AG04450 (cell line): ENCODE measurements at regions not wholly inside any gene's neighbourhood (a gene's known extent, or its start where the extent isn't known, plus 50 kb on each side); places are given as distances from the start of the nearest gene placed in this dataset.

Source experiments
- CTCF ChIA-PET: fragments of 300-600, 350-600 bp; formaldehyde crosslinking; extraction: SDS; loops from one replicate; lab custom pipeline; 2022; ENCODE audit warnings: antibody characterized with exemption, inconsistent platforms; lab: Charles Lee
- POLR2A ChIA-PET: fragments of 350-600 bp; formaldehyde crosslinking; extraction: SDS; loops from one replicate; lab custom pipeline; 2021; ENCODE audit warnings: antibody characterized with exemption, inconsistent platforms; lab: Yijun Ruan, JAX
- DNase-seq: peaks from one replicate; pipeline ENCODE4 v3.0.0-alpha.2; 2011; ENCODE audit warnings: low read depth, low spot score
- H3K27ac ChIP-seq: one replicate; pipeline ENCODE4 v1.5.1; 2012; ENCODE audit warnings: low read depth, low read length, control low read depth
- H3K27me3 ChIP-seq: one replicate; pipeline ENCODE4 v1.6.0; 2012; ENCODE audit warnings: low read length; ENCODE audit not compliant: control insufficient read depth, insufficient read depth
- H3K4me3 ChIP-seq: 2 replicates; pipeline ENCODE4 v1.5.1; 2011; ENCODE audit warnings: mild to moderate bottlenecking, low read depth, low read length, control low read depth
- H3K9me3 ChIP-seq: 2 replicates; pipeline ENCODE4 v1.5.1; 2012; ENCODE audit warnings: low read length; ENCODE audit not compliant: control insufficient read depth, insufficient read depth
- TF ChIP-seq, protein P1 (sequence below): IDR thresholded peaks from 2 replicates; pipeline ENCODE4 v1.5.1; 2011; ENCODE audit warnings: low read depth, low read length, control low read depth, inconsistent platforms

DNA sequence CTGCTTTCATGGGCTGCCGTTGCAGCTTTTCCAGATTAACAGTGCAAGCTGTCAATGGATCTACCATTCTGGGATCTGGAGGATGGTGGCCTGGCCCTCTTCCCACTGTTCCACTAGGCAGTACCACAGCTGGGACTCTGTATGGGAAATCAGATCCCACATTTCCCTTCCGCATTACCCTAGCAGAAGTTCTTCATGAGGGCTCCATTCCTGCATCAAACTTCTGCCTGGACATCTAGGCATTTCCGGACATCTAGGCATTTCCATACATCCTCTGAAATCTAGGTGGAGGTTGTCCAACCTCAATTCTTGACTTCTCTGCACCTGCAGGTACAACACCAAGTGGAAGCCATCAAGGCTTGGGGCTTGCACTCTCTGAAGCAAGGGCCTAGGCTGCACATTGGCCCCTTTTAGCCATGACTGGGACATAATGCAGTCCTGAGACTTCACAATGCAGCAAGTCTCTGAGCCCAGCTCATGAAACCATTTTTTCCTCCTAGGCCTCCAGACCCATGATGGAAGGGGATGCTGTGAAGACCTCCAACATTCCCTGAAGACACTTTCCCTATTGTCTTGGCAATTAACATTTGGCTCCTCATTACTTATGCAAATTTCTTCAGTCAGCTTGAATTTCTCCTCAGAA lies 863.3 kb downstream of the C12orf50 start:
- DNase-seq, result no peak
- POLR2A ChIA-PET, result no interaction called here
- no peak overlapping the region for H3K4me3 ChIP-seq
- no peak overlapping the region for H3K27ac ChIP-seq
- H3K27me3 ChIP-seq, result no peaks in the 10 kb centered on the region
- TF ChIP-seq, protein P1, sequence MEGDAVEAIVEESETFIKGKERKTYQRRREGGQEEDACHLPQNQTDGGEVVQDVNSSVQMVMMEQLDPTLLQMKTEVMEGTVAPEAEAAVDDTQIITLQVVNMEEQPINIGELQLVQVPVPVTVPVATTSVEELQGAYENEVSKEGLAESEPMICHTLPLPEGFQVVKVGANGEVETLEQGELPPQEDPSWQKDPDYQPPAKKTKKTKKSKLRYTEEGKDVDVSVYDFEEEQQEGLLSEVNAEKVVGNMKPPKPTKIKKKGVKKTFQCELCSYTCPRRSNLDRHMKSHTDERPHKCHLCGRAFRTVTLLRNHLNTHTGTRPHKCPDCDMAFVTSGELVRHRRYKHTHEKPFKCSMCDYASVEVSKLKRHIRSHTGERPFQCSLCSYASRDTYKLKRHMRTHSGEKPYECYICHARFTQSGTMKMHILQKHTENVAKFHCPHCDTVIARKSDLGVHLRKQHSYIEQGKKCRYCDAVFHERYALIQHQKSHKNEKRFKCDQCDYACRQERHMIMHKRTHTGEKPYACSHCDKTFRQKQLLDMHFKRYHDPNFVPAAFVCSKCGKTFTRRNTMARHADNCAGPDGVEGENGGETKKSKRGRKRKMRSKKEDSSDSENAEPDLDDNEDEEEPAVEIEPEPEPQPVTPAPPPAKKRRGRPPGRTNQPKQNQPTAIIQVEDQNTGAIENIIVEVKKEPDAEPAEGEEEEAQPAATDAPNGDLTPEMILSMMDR, result no peak
- CTCF ChIA-PET, result no interaction called here
- peaks cover 8% of the 10 kb centered on the region for H3K9me3 ChIP-seq

DNA sequence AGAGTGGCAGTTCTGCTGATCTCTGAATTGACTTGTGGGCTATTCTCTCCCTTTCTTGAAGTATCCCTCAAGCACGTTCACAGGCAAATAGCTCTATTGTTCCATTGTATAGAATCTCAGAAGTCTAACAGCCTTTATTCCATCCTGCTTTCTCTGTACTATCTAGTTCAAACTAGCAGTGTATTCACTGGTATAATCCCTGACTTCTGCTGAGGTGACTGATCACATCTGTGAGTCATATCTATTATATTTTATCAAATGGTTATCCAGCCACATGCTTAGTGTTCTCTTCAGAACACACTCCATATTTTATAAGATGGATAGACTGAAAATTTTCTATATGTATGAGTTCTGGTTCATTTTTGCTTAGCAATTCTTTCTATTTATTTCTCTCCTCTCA lies 866.1 kb downstream of the C12orf50 start:
- CTCF ChIA-PET, result no interaction called here
- H3K4me3 ChIP-seq, result no peak overlapping the region
- H3K27ac ChIP-seq, result no peak overlapping the region
- POLR2A ChIA-PET, result no interaction called here
- TF ChIP-seq, protein P1, result no peak
- DNase-seq, result no peak
- H3K9me3 ChIP-seq, result peaks cover 8% of the 10 kb centered on the region
- H3K27me3 ChIP-seq, result no peaks in the 10 kb centered on the region

DNA sequence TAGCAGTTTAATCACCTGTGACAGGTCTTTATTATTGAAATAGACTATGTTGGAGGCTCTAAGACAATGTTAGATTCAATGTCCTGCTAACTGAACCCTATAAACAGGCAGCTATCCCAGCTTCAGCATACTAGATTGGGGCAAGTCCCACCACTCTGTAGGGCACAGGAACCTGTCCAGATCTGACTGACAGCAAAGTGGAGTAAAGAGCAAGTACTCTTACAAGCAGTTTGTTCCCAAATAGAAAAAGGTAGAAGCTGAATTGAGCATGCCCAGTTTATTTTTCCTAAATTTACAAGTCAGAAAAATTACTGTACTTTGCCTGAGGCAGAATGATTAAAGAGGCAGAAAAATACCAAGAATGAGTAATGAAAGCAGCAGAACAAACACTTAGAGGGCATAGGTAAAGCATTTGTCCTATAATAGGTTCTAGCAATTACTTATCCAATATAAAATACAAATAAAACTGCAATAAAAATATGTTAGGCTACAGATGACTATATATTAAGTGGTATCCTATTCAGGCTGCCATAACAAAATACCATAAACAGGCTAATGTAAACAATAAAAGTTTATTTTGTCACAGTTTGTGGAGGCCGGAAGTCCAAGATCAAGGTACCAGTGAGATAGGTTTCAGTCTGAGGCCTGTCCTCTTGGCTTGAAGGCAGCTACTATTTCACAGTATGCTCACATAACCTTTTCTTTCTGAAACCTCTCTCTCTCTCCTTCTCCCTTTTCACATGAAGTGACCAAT lies 868.2 kb downstream of the C12orf50 start:
- POLR2A ChIA-PET, result no interaction called here
- no peak overlapping the region for H3K27ac ChIP-seq
- CTCF ChIA-PET, result no interaction called here
- DNase-seq, result no peak
- no peaks in the 10 kb centered on the region for H3K27me3 ChIP-seq
- H3K9me3 ChIP-seq, result peaks cover 7% of the 10 kb centered on the region
- no peak overlapping the region for H3K4me3 ChIP-seq
- TF ChIP-seq, protein P1, result no peak

DNA sequence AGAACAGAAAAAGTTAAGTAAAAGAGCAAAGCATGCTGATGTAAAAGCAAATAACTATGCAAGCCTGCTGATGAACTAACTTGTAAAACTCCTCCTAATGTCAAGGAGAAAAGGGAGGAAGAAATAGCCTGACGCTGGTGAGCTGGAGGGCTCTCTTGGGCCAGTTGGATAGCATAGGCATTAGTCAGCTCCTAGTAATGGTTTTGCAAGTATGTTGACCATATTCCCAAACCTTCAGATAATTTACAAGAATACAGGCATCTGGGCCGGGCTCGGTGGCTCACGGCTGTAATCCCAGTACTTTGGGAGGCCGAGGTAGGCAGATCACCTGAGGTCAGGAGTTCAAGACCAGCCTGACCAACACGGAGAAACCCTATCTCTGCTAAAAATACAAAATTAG lies 871.4 kb downstream of the C12orf50 start:
- Histone ChIP-seq H3K27ac (no peak overlapping the region), H3K9me3 (no peaks in the 10 kb centered on the region), H3K4me3 (no peak overlapping the region), H3K27me3 (no peaks in the 10 kb centered on the region)
- POLR2A ChIA-PET, result no interaction called here
- peak; percentile 86 for DNase-seq
- CTCF ChIA-PET, result interaction anchor here (0.7 kb wide), 1 partner anchor 1430 kb away, joined by 7 read pairs; no protein-coding TSS in a partner anchor
- TF ChIP-seq, protein P1, result no peak

DNA sequence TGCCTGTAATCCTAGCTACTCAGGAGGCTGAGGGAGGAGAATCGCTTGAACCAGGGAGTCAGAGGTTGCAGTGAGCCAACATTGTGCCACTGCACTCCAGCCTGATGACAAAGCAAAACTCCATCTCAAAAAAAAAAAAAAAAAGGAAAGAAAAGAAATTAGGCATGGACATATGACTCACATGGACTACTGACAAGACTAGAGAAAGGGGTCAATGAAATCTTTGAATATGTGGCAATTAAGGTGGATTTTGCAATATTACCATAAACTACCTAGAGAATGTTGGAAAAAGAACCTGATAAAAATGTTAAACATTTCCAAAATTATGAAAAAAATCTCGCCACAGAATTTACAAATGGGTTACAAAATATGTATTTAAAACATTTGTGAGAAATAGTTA lies 873.6 kb downstream of the C12orf50 start:
- no peaks in the 10 kb centered on the region for H3K27me3 ChIP-seq
- no peak overlapping the region for H3K4me3 ChIP-seq
- TF ChIP-seq, protein P1, result no peak
- CTCF ChIA-PET, result interaction anchor here (0.7 kb wide), 1 partner anchor 530 kb away, joined by 5 read pairs; no protein-coding TSS in a partner anchor
- POLR2A ChIA-PET, result no interaction called here
- no peaks in the 10 kb centered on the region for H3K9me3 ChIP-seq
- H3K27ac ChIP-seq, result no peak overlapping the region
- no peak for DNase-seq
